GM21717 (cell line): ENCODE measurements at regions not wholly inside any gene's neighbourhood (a gene's known extent, or its start where the extent isn't known, plus 50 kb on each side); places are given as distances from the start of the nearest gene placed in this dataset.

Experiments
- ATAC-seq: cut with Tn5 transposase; IDR thresholded peaks from one replicate; pipeline ENCODE4 v1.9.1; 2021; ENCODE audit warnings: mild to moderate bottlenecking, moderate library complexity; ENCODE audit not compliant: unreplicated experiment

DNA sequence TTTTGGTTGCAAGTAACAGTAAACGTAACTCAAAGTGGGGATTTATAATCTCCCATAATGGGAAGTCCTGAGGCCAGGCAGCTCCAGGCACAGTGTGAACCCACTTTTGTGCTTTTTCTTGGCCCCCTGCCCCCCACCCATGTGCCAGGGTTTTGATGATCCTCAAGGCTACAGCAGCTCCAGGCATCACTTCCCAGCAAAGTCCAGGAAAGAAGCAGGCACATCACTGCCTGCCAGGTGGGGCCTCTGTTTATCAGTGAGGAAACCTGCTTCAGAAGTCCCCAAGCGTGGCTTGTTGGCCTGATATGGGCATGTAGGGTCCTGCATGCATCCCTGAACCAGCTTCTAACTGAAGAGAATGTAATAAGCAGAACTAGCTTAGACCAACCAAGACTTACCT is 299.2 kb upstream of the SKOR2 start:
- no peak for ATAC-seq

DNA sequence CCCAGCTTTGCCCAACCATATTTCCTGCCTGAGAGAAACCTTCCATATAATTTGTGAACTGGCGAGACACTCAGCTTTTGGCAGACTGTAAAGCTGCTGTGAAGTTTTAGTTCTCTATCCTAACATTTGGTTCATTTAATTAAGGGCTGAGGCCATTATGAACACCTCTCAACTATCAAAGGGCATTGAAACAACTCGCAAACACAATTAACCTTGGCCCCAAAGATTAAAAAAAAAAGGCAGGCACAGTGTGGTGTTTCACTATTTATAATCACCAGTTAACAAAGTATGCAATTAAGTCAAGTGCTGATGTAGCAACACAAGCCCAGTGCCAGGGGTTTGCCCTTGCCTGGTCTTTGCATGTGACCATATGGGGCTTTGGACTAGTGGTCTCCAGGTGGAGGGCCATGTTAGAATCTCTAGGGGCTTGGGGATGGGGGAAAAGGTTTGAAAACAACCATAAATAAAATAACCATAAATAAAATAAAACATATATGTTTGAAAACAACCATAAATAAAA is 297.6 kb upstream of the SKOR2 start:
- no peak for ATAC-seq

DNA sequence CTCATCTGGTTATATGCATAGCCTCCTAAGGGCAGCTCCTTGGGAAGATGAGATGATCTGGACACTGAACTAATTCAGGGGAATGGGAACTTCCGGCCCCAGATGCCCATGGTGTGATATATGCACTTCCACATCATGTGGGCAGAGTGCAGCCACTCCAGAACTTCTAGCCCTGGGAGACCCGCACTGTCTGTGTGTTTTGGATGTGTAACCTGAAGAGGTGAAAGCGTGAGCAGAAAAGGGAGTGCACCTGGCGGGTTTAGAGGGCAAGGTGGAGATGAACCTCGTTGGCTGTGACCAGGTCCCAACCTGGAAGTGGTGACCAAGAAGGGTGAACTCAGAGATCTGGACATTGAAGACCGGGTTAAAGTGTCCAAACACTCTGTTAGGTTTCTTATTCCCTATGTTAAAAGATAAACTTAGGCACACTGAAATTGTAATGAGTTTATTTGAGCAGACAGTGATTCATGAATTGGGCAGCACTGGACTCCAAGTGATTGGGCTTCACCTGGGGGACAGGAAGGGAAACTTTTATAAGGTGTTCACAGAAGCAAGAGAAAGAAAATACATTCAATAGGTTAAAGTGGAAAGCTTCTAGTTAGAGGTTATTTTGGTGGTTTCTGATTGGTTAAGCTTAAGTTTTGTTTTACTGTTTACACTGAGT is 296.2 kb upstream of the SKOR2 start:
- ATAC-seq: no peak

DNA sequence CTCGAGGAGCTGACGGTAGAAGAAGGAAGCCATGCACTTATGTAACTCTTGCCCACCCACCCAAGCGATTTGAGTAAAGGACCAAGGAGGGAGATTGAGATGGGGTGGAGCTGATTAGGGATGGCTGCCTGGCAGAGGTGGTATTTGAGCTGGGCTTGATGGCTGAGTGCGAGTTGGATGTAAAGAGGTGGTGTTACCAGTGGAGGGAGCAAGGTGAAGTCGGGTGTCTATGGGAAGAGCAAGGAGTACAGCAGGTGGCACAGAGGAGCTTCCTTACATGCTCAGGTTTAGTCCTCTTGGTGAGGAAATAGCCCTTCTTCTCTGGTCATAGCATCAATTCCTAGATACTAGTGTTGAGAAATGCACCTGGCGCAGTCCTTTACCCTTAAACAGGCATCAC is 294.2 kb upstream of the SKOR2 start:
- ATAC-seq: no peak

DNA sequence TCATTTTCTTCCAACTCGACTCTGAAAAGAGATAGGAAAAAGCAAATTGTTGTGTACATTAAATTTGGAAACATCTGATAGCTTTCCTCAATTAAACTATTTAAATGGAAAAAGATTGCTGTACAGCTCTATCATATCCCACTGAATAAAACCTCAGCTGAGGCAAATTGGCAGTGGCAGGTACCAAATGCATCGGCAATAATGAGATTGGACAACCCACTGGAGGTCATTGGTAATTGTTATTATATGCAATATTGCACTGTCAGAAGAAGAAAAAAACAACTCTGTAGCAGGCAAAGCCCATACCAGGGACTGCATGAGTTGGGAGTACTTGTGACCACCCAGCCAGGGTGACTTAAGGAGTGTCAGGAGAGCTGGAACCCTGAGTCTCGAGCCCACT is 291.6 kb upstream of the SKOR2 start:
- ATAC-seq: no peak

DNA sequence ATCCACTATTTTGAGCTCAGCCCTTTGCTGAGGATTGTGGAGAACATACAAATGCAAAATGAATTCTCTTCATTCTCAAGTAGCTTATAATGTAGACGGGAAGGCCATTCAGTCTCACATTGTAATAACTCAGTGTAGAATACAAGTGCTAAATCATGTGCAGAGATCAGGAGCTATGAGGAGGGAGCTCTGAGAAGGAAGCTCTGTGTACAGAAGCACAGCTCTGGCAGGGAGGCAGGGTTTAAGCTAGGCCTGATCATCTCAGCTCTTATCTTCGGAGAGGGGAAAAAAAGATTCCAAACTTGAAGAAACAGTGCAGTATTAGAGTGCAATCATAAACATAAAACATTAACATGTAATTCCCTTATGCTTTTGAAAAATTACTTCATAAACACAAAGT is 291.1 kb upstream of the SKOR2 start:
- no peak for ATAC-seq

DNA sequence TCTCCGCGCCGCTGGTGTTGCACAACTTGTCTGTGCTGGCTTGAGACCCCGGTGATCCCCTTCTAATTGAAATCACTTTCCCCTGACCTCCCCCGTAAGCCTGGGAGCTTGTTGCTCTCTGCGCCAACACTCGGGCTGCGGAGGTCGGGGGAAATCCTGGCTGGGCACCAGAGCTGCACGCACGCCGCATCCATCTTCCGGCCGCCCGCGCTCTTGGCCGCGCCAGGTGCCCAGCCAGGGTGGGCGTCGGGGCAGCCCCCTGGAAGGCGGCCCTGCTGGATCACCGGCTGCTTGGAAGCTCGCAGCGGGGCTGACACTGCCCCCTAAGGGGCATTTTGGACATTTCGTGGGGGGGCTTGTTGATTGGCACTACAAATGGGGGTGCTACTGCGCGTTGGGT is 280.3 kb upstream of the SKOR2 start:
- no peak for ATAC-seq

DNA sequence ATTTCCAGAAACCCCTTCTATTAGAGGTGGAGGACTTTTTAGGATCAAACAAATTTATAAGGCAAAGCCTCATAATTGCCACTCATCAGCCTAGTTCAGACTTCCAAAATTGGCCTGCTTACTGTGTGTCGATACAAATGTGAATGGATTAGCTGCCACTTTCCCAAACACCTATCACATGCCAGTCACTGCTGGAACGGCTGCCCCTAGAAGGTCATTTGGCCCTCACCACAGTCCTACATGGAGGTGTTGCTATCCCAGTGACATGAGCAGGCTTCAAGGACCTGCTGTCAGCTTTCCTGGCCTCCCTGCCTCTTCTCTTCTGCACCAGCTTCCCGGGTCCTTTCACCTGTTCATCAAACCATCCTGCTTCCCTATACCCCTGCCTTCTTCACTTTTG is 279.2 kb upstream of the SKOR2 start:
- no peak for ATAC-seq

DNA sequence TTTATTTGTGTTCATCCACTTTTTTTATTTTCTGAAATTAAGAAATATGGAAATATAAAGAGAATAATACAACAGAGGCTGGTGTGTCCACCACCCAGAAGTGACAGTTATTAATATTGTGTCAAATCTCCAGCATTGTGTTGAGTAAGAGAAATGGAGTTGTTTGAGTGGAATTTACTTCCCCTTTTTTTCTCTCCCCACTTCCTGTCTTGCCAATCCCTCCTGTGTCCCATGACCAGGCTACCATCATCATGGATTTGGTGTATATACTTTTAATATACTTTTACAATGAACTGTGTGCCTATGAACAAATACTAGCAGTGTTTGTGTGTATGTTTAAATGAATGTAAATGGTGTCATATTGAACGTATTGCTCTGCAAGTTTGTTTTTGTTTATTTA is 276.9 kb upstream of the SKOR2 start:
- ATAC-seq: no peak

DNA sequence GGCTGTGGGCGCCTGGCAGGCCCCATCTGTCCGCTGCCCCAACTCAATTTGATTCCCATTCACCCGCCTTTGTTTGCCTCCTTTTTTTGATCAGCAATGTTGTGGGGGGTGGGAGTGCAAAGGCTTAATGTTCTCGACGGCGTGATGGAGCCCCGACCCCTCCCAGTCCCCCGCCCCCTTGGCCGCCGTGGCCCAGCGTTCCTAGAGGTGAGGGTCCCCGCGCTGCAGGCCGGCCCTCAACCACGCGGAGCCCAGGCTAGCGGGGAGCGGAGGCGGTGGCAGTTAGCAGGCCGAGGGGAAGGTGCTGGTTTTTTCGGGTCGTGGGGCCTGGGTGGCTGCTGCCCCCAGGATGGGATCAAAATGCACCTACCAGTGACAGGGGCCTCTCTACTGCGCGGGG is 274.7 kb upstream of the SKOR2 start:
- no peak for ATAC-seq

DNA sequence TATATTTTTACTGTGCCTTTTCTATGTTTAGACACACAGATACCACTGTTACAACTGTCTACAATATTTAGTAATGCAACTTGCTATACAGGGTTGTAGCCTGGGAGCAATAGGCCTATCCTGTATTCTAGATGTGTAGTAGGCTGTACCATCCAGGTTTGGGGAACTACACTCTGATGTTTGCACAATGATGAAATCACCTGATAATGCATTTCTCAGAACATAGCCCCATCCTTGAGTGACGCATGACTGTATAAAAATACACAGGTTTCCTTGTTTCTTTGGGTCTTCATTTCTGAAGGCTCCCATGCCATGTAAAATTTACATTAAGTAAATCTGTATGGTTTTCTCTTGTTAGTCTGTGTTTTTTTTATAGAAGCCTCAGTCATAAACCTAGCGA is 270.9 kb upstream of the SKOR2 start:
- no peak for ATAC-seq

DNA sequence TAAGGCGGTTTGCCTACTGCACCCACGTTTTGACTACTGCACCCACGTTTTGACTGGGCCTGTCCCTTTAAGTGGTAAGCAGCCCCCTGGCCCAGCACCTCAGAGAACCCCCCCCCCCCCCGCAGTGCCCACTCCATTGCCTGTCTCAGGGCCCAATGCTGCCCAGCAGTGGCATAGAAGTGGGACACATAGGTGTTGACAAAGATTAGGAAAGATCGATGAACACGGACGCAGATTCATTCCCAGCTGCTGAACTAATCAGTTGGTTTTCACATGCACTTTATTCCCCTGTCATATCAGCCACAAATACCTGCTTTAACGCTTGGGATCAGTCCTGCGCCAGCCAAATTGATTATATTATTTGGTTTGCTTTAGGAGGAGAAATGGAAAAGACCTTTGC is 268.8 kb upstream of the SKOR2 start:
- ATAC-seq: no peak

DNA sequence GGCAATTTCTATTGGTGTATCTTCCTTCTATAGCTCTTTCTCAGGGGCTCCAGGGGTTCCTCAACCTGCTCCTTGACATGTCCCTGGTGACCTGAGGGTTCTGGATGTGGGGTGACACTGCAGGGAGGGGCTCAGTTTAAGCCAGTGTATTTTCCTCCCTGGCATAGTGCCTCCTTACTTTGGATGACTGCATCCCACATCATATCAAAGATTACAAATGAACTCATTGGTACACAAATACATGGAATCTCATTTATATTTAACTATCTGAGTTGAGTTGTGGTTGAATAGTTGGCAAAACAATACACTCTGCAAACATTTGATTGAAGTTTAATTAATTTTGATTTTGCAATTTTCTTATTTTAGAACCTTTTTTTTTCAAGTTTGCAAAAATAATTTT is 268.2 kb upstream of the SKOR2 start:
- no peak for ATAC-seq

DNA sequence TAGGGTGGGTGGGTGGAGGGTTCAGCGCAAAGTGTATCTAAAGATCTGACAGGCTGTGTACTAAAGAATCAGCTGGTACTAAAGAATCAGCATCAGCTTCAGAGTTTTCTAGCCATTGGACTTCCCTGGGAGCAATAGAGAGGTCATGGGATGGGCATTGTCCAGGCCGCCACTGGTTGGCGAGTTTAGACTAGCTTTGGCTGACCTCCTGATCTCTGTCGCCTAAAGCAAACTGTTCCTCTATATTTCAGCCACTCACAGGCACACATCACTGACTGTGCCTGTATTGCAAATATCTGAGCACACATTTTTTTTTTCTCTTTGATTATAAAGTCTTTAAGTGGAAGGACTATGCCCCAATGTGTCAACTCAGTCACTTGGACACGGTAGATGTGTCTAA is 267.8 kb upstream of the SKOR2 start:
- no peak for ATAC-seq

DNA sequence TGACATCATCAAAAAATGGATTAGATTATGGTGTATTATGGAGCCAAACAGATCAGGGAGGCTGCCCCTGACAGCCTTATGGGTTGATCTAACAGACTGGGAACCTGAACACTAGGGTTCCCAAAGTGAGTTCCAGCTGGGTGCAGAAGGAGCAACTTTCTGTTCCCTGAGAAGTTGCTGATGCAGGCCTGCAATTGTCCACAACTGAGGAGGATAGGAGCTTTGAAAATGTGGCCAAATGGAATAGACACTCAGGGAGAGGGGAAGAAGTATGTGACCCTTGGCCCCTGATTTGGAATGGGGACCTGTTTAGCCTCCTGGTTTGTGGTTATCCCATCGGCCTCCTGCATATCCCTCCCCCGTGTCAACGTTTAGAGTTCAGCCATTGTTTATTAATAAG is 262.2 kb upstream of the SKOR2 start:
- ATAC-seq: no peak

DNA sequence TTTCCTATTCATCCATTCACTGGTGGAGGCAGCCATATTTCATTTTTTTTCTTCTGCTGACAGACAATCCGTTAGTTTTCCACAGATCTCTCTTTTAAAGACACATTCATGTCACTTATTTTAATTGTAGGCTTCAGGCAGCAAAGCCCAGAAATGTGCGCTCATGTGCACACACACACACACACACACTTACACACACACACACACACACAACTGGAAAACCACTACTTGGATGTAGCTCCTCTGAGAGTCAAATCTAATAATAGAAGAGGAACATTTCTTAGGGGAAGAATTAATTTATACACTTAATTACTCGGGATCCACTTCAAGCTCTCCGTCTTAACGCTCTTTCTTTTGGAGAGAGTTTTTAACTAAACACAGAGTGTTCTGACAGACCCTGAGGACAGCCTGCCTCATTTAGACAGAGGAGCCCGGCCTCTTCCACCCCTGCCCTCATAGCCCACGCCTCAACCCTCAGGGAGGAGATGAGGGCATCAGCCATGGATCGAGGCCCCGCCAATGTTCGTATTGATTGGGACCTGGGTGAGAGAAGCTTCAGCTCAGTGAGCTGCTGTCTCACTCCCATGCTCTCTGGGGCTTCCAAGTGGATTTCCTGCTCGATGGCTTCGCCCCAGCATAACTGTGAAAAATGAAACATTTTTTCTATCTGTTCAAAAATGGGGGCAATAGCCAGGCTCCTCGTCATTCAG is 261.4 kb upstream of the SKOR2 start:
- no peak for ATAC-seq

DNA sequence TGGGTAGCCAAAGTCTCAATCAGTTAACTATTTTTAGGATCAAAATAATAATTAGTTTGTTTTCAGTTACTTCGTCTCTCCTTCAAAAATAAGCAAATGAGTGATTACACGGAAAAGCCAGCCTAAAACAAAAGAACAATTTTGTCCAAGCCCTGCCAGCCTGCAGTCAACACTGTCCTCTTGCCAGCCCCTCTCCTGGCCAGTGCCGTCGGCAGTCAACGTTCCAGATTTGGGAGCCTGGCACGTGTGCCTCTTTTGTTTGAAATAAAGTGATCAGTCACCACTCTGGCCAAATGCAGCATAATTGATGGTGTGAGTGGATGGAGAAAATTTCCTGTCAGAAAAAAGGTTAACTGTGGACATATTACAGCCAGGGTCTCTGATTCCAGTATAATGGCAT is 260.6 kb upstream of the SKOR2 start:
- ATAC-seq: no peak

DNA sequence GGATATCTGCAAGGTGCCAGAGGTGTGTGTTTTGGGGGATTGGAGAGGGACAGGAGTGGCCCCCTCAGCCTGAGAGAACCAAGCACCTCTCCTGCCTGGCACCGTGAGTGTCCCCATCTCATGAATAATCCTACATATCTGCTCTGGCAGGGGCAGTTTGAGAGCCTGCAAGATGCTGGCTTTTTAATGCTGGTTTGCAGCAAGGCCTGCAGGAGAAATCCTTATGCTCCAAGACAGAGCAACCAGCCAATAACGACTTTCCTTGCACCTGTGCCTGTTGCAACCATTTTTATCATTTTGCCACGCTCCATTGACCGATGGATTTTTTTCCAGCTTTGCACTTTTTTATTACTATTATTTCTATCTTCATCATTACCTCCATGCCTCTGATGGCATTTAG is 259.4 kb upstream of the SKOR2 start:
- no peak for ATAC-seq

DNA sequence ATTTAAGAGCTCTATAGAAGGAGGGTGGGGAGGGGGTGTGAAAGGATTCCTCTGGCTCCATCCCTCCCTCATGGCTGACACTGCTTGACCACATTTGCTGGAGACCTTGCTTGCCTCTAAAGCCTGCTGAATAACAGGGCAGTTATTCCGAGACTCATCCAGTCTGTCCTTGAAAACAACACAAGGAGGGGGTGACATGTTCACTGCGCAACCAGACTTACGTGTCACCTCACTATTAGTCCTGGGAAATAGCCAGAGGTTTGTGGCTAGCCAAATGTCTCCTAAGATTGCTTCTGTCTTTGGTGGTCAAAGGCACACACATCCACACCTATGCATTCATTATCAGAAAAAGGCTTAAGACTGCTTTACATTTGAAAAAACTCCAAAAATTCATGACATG is 256.2 kb upstream of the SKOR2 start:
- ATAC-seq: no peak

DNA sequence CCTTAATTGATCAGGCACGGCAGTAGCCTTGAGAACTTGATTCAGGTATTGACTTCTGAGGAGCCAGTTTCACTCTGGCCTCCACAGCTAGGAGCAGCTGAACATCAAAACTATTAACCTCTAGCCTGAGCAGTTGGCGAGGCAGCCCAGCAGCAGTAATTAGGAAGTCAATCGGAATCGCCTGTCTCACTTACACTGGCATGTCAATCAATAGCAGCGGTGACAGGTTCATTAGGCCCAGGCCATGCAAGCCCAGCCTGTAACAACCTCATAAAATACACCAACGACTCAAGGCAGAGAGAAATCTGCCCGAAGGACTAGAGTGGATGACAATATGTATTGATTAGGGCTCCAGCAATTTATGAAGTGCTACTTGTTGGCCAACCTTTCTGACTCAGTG is 255.4 kb upstream of the SKOR2 start:
- no peak for ATAC-seq

DNA sequence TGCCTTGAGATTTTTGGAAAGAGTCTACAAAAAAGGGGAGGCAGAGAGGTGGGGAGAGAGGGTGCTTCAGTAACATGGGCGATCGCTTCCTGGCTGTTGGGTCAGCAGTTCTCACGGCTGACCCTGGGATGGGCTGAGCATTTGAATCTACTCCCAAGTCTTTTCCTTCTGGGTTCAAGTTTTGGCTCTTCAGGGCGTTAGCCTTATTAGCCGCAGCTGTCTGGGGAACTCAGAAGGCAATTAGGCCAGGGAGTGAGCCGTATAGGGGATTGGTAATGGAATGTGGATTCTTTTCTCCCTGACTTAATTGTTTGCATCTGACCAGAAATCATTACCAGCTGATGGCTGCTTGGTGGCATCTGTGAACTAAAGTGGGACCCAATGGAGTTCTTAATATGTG is 250.5 kb upstream of the SKOR2 start:
- no peak for ATAC-seq

DNA sequence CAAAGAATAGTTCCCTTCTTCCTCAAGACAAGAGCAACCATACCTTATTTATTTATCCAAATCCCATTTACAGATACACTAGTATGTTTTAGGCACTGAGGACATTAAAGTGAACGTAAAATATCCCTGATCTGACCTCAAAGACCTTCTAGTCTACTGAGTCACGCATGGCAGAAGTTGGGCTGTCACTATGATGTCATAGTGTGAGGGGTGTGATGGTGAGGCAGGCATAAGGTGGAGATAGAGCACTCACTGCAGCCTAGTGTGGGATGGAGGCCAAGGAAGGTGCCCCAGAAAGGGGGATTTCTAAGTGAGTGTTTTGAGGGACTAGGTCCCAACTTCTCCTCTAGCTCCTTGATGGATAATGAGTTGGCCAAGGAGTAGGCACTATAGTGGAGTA is 249.5 kb upstream of the SKOR2 start:
- ATAC-seq: no peak

DNA sequence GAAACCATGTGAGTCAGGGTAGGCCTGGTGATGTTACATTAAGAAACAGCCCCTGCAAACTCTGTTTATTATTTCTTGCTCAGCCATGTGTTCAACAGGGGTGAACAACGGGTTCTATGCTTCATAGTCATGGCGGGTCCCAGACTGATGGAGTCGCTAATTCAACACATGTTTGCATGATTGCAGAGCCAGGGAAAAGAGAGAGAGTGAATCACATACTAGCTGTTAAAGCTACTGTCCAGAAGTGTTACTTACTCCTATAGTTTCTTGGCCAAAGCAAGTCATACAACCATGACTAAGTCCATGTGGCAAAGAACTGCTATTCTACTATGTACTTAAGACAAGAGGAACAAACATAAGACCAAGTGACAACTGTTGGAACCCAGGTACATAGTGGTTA is 241.2 kb upstream of the SKOR2 start:
- no peak for ATAC-seq
